ENCODE measurements at regions not wholly inside any gene's neighbourhood (a gene's known extent, or its start where the extent isn't known, plus 50 kb on each side); places are given as distances from the start of the nearest gene placed in this dataset.

GRCh38 chr2:228417956-228418355 is 236.5 kb upstream of the SPHKAP start:
- H3K27ac Mint-ChIP-seq (ENCODE audit: unreplicated experiment) = no peak overlapping the region
- DNase-seq (ENCODE audit: extremely low spot score, unreplicated experiment) = no peak
- no peak overlapping the region for H3K4me3 Mint-ChIP-seq (ENCODE audit: unreplicated experiment)

GRCh38 chr2:228417526-228417925 is 236.0 kb upstream of the SPHKAP start:
- DNase-seq (ENCODE audit: extremely low spot score, unreplicated experiment) = no peak
- Mint-ChIP-seq H3K27me3 (ENCODE audit: unreplicated experiment) (no peaks in the 10 kb centered on the region), H3K4me1 (ENCODE audit: unreplicated experiment) (no peaks in the 10 kb centered on the region), H3K27ac (ENCODE audit: unreplicated experiment) (no peak overlapping the region), H3K9me3 (ENCODE audit: unreplicated experiment) (peaks cover 23% of the 10 kb centered on the region), H3K4me3 (ENCODE audit: unreplicated experiment) (no peak overlapping the region), H3K36me3 (ENCODE audit: unreplicated experiment) (no peaks in the 10 kb centered on the region)
- TF ChIP-seq CTCF (IDR thresholded peaks at IDR 0.05) = no peak

More at GRCh38 chr2:228417956-228418355, 236.5 kb upstream of the SPHKAP start:
- Mint-ChIP-seq H3K9me3 (ENCODE audit: unreplicated experiment) (peaks cover 23% of the 10 kb centered on the region), H3K4me1 (ENCODE audit: unreplicated experiment) (no peaks in the 10 kb centered on the region), H3K27me3 (ENCODE audit: unreplicated experiment) (no peaks in the 10 kb centered on the region), H3K36me3 (ENCODE audit: unreplicated experiment) (no peaks in the 10 kb centered on the region)
- no peak for TF ChIP-seq CTCF (IDR thresholded peaks at IDR 0.05)

GRCh38 chr2:228410061-228410460 is 228.6 kb upstream of the SPHKAP start:
- H3K9me3 Mint-ChIP-seq (ENCODE audit: unreplicated experiment) = peaks cover 20% of the 10 kb centered on the region
- no peaks in the 10 kb centered on the region for H3K27me3 Mint-ChIP-seq (ENCODE audit: unreplicated experiment)
- no peak for TF ChIP-seq CTCF (IDR thresholded peaks at IDR 0.05)
- H3K36me3 Mint-ChIP-seq (ENCODE audit: unreplicated experiment) = no peaks in the 10 kb centered on the region
- no peaks in the 10 kb centered on the region for H3K4me1 Mint-ChIP-seq (ENCODE audit: unreplicated experiment)
- no peak overlapping the region for H3K4me3 Mint-ChIP-seq (ENCODE audit: unreplicated experiment)
- H3K27ac Mint-ChIP-seq (ENCODE audit: unreplicated experiment) = no peak overlapping the region
- no peak for DNase-seq (ENCODE audit: extremely low spot score, unreplicated experiment)

DNA sequence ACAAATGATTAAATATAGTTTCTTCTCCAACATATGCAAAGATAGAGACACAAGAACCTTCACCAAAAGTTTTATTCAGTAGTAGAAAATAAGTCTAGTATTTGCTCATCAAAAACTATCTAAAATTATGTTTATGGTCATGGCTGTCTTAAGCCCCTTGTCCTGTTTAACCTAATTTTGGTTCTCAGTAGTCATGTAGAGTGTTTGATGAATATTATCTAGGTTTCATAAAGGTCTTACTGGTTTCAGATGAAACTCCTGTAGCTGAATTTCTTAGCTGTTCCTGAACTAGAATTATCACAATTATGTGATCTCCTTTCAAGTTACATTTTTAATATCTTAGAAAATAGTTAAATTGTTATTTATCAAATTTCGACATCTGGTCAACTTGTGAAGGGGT is 228.0 kb upstream of the SPHKAP start:
- no peaks in the 10 kb centered on the region for H3K36me3 Mint-ChIP-seq (ENCODE audit: unreplicated experiment)
- no peak for TF ChIP-seq CTCF (IDR thresholded peaks at IDR 0.05)
- H3K4me1 Mint-ChIP-seq (ENCODE audit: unreplicated experiment) = no peaks in the 10 kb centered on the region
- DNase-seq (ENCODE audit: extremely low spot score, unreplicated experiment) = no peak
- no peaks in the 10 kb centered on the region for H3K27me3 Mint-ChIP-seq (ENCODE audit: unreplicated experiment)
- no peak overlapping the region for H3K27ac Mint-ChIP-seq (ENCODE audit: unreplicated experiment)
- no peak overlapping the region for H3K4me3 Mint-ChIP-seq (ENCODE audit: unreplicated experiment)
- H3K9me3 Mint-ChIP-seq (ENCODE audit: unreplicated experiment) = peaks cover 25% of the 10 kb centered on the region

DNA sequence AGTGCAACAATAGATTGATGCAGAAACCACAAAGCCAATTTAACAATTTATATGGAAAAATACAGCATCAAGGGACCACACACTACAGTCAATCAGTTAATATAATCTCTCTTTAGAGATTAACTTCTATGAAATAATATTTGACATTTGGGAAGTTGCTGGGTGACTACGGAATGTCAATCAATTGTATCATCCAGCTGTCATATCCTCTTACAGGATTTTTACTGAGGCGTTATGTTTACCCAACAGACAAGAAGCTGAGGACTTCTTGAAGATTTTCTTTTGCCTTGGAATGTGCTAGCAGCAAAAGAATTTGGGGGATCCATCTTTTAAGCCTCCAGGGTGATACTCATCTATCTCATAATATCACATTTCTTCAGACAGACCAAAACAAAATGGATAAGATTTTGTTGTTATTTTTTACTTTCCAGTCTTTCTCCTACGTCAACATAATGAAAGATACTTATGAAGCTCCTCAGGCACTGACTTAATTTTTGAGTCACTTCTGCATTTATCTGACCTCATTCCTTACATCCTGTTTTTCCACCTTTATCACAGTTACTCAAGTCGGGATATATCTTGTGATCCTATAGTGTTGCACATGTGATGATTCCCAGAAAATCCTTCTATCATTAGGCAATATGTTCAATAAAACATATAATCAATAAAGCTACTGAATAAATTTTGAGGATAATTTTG is 227.2 kb upstream of the SPHKAP start:
- no peaks in the 10 kb centered on the region for H3K27me3 Mint-ChIP-seq (ENCODE audit: unreplicated experiment)
- H3K27ac Mint-ChIP-seq (ENCODE audit: unreplicated experiment) = no peak overlapping the region
- H3K4me1 Mint-ChIP-seq (ENCODE audit: unreplicated experiment) = no peaks in the 10 kb centered on the region
- peaks cover 24% of the 10 kb centered on the region for H3K9me3 Mint-ChIP-seq (ENCODE audit: unreplicated experiment)
- DNase-seq (ENCODE audit: extremely low spot score, unreplicated experiment) = no peak
- H3K4me3 Mint-ChIP-seq (ENCODE audit: unreplicated experiment) = no peak overlapping the region
- no peak for TF ChIP-seq CTCF (IDR thresholded peaks at IDR 0.05)
- H3K36me3 Mint-ChIP-seq (ENCODE audit: unreplicated experiment) = no peaks in the 10 kb centered on the region

Data from osteocyte (in vitro differentiated cells).